OCI-LY7 (cell line): ENCODE measurements at regions not wholly inside any gene's neighbourhood (a gene's known extent, or its start where the extent isn't known, plus 50 kb on each side); places are given as distances from the start of the nearest gene placed in this dataset.

Experiments
- CTCF ChIP-seq: fragments of 200-600 bp; sonication (generic); conservative IDR thresholded peaks from 2 replicates; pipeline ENCODE4 v1.5.1; 2014; ENCODE audit warnings: mild to moderate bottlenecking, antibody characterized with exemption, low read length, moderate library complexity, mixed read lengths
- EZH2phosphoT487 ChIP-seq: fragments of 200-600 bp; sonication (generic); IDR thresholded peaks from 2 replicates; pipeline ENCODE4 v1.6.1; 2018; ENCODE audit warnings: low read depth, borderline replicate concordance, mild to moderate bottlenecking, mixed run types, antibody characterized with exemption, low read length, moderate library complexity, mixed read lengths

- TF ChIP-seq CTCF (no peak), EZH2phosphoT487 (no peak)
Observed at GRCh38 chr12:58169826-58170225, 228.5 kb downstream of the ATP23 start.
